ENCODE measurements at regions not wholly inside any gene's neighbourhood (a gene's known extent, or its start where the extent isn't known, plus 50 kb on each side); places are given as distances from the start of the nearest gene placed in this dataset.

DNA sequence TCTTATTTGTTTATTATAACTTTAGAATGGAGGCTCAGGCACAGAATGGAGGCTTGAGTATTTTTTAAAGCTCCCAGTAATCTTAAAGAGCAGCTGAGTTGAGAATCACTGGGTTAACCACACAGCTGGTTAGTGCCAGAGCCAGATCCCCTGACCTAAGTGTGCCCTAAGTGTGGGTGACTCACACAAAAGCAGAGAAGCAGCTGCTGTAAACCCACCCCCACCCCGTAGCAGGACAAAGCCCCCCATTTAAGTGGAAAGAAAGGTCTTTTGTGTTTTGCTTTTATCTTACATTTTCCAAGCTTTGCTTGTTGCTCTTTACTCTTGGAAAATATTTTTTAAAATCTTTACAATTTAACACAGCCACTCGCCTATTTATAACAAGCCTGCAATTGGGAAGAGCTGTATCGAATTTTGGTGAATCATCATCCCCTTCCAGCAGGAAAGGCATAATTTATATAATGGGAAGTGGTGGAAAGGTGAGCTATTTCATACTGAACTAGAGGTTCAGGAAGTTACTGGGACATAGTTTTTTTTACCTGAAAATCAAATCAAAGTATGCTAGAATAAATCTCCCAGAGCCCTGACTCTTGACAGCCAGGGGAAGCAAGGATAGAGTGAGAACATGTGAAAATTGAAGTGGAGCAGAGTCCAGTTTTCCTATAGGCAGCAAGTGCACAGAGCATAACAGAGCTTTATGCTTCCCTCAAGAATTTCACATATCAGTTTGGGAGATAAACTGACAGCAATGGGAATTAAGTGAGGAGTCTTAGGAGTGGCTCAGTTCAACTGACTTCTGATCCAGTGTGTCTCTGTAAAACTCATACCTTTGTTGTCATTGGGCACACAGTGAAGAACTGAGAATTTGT, 405.7 kb downstream of the AASDHPPT start:
- H3K36me3 ChIP-seq (ENCODE audit: insufficient read depth, low read length): no peaks in the 10 kb centered on the region
- H3K9me3 ChIP-seq (ENCODE audit: low read length): no peaks in the 10 kb centered on the region
- TF ChIP-seq, protein P1, sequence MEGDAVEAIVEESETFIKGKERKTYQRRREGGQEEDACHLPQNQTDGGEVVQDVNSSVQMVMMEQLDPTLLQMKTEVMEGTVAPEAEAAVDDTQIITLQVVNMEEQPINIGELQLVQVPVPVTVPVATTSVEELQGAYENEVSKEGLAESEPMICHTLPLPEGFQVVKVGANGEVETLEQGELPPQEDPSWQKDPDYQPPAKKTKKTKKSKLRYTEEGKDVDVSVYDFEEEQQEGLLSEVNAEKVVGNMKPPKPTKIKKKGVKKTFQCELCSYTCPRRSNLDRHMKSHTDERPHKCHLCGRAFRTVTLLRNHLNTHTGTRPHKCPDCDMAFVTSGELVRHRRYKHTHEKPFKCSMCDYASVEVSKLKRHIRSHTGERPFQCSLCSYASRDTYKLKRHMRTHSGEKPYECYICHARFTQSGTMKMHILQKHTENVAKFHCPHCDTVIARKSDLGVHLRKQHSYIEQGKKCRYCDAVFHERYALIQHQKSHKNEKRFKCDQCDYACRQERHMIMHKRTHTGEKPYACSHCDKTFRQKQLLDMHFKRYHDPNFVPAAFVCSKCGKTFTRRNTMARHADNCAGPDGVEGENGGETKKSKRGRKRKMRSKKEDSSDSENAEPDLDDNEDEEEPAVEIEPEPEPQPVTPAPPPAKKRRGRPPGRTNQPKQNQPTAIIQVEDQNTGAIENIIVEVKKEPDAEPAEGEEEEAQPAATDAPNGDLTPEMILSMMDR (IDR thresholded peaks at IDR 0.05; ENCODE audit: low read length): no peak
- TF ChIP-seq EZH2 (IDR thresholded peaks at IDR 0.05; ENCODE audit: borderline replicate concordance, low read length): no peak
- H3K9ac ChIP-seq (ENCODE audit: low read length): no peak overlapping the region
- H2AFZ ChIP-seq (ENCODE audit: low read length): no peak overlapping the region
- H3K9me2 ChIP-seq (ENCODE audit: low read depth, low read length): no peaks in the 10 kb centered on the region
- no peaks in the 10 kb centered on the region for H3K79me2 ChIP-seq (ENCODE audit: insufficient read depth, low read length)
- H4K20me1 ChIP-seq (ENCODE audit: insufficient read depth, low read length): no peaks in the 10 kb centered on the region
- no peak overlapping the region for H3K4me2 ChIP-seq (ENCODE audit: low read length)
- no peaks in the 10 kb centered on the region for H3K4me1 ChIP-seq (ENCODE audit: insufficient read depth, low read length, severe bottlenecking)
- H3K27ac ChIP-seq (ENCODE audit: low read depth, low read length, poor library complexity, severe bottlenecking): no peak overlapping the region
- H3K27me3 ChIP-seq (ENCODE audit: insufficient read depth, low read length): no peaks in the 10 kb centered on the region
- H3K4me3 ChIP-seq (ENCODE audit: low read depth, low read length, poor library complexity, severe bottlenecking): no peak overlapping the region
- H3F3A ChIP-seq (ENCODE audit: insufficient read depth, low read length): no peaks in the 10 kb centered on the region

DNA sequence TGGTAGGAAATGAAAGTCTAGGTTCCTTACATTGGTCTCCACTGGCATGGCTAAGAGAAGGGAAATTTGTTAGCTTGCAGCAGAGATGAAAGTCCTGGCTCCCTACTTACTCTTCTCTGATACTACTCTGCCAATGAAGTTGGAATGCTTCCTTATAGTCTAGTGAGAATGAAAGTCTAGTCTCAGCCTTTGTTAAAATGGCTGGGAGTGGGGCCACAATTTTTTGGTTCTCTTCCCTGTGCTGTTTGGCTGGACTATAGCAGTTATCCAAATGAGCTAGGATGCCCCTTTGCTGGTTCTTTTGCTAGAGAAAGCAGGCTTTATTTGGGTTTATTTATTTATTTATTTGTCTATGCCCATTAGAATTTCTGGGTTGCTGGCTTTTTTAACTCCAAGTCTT, 414.3 kb downstream of the AASDHPPT start:
- no peaks in the 10 kb centered on the region for H3K4me1 ChIP-seq (ENCODE audit: insufficient read depth, low read length, severe bottlenecking)
- TF ChIP-seq EZH2 (IDR thresholded peaks at IDR 0.05; ENCODE audit: borderline replicate concordance, low read length): no peak
- TF ChIP-seq, protein P1 (IDR thresholded peaks at IDR 0.05; ENCODE audit: low read length): no peak
- H3F3A ChIP-seq (ENCODE audit: insufficient read depth, low read length): no peaks in the 10 kb centered on the region
- no peaks in the 10 kb centered on the region for H3K36me3 ChIP-seq (ENCODE audit: insufficient read depth, low read length)
- no peaks in the 10 kb centered on the region for H3K27me3 ChIP-seq (ENCODE audit: insufficient read depth, low read length)
- no peak overlapping the region for H3K27ac ChIP-seq (ENCODE audit: low read depth, low read length, poor library complexity, severe bottlenecking)
- no peak overlapping the region for H3K9ac ChIP-seq (ENCODE audit: low read length)
- H3K4me3 ChIP-seq (ENCODE audit: low read depth, low read length, poor library complexity, severe bottlenecking): no peak overlapping the region
- no peaks in the 10 kb centered on the region for H3K79me2 ChIP-seq (ENCODE audit: insufficient read depth, low read length)
- no peak overlapping the region for H2AFZ ChIP-seq (ENCODE audit: low read length)
- no peak overlapping the region for H3K4me2 ChIP-seq (ENCODE audit: low read length)
- no peaks in the 10 kb centered on the region for H3K9me3 ChIP-seq (ENCODE audit: low read length)
- no peaks in the 10 kb centered on the region for H3K9me2 ChIP-seq (ENCODE audit: low read depth, low read length)
- H4K20me1 ChIP-seq (ENCODE audit: insufficient read depth, low read length): no peaks in the 10 kb centered on the region

DNA sequence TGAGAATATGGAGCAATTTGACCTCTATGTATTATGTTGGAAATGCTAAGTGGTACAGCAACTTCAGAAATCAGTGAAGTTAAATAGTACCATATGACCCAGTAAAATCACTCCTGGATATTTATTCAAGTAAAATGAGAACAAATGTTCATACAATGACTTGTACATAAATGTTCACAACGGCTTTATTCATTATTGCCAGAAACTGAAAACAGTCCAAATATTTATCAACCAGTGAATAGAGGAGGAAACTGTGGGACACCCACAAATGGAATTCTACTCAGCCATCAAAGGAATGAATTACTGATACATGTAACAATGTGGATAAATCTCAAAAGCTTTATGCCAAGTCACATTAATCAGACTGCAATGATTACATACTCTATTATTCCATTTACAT, 416.3 kb downstream of the AASDHPPT start:
- Histone ChIP-seq H3K4me3 (ENCODE audit: low read depth, low read length, poor library complexity, severe bottlenecking) (no peak overlapping the region), H3K27me3 (ENCODE audit: insufficient read depth, low read length) (no peaks in the 10 kb centered on the region), H3K9ac (ENCODE audit: low read length) (no peak overlapping the region), H3F3A (ENCODE audit: insufficient read depth, low read length) (no peaks in the 10 kb centered on the region), H3K9me3 (ENCODE audit: low read length) (no peaks in the 10 kb centered on the region), H4K20me1 (ENCODE audit: insufficient read depth, low read length) (no peaks in the 10 kb centered on the region), H3K36me3 (ENCODE audit: insufficient read depth, low read length) (no peaks in the 10 kb centered on the region), H3K4me2 (ENCODE audit: low read length) (no peak overlapping the region), H3K4me1 (ENCODE audit: insufficient read depth, low read length, severe bottlenecking) (no peaks in the 10 kb centered on the region), H3K9me2 (ENCODE audit: low read depth, low read length) (no peaks in the 10 kb centered on the region), H3K79me2 (ENCODE audit: insufficient read depth, low read length) (no peaks in the 10 kb centered on the region), H3K27ac (ENCODE audit: low read depth, low read length, poor library complexity, severe bottlenecking) (no peak overlapping the region), H2AFZ (ENCODE audit: low read length) (no peak overlapping the region)
- TF ChIP-seq EZH2 (IDR thresholded peaks at IDR 0.05; ENCODE audit: borderline replicate concordance, low read length): no peak
- TF ChIP-seq, protein P1 (IDR thresholded peaks at IDR 0.05; ENCODE audit: low read length): no peak
